Choroid plexus epithelial cell (primary cell): ENCODE measurements at regions not wholly inside any gene's neighbourhood (a gene's known extent, or its start where the extent isn't known, plus 50 kb on each side); places are given as distances from the start of the nearest gene placed in this dataset.

Experiments used
- DNase-seq: peaks from one replicate; pipeline ENCODE4 v3.0.0-alpha.2; 2010; ENCODE audit warnings: low read depth
- H3K4me3 ChIP-seq: 2 replicates; pipeline ENCODE4 v1.5.1; 2011; ENCODE audit warnings: low read depth, mild to moderate bottlenecking, control low read depth, low read length, moderate library complexity
- TF ChIP-seq, protein P1 (sequence below): conservative IDR thresholded peaks from 2 replicates; pipeline ENCODE4 v1.5.1; 2011; ENCODE audit warnings: low read depth, mild to moderate bottlenecking, control low read depth, inconsistent platforms, low read length, moderate library complexity

DNA sequence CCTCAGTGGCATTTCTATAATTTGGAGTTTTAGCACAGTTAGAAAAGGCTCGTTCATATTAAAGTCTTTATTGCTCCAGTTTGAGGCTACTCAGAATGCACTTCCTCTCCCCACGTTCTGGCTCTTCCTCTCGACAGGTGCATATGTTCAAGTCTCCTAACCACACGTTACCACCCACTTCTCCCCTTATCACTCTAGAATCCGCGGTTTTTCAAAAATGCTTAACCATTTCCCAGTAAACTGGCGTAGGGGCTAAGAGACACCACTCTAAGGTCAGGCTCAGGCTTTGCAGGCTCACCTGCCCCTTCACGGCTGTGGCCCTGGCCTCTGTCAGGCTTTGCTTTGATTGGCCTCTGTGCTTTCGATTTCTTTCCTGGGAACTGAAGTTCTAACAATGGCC, 383.6 kb downstream of the GLRX3 start:
- H3K4me3 ChIP-seq: no peak overlapping the region
- TF ChIP-seq, protein P1, sequence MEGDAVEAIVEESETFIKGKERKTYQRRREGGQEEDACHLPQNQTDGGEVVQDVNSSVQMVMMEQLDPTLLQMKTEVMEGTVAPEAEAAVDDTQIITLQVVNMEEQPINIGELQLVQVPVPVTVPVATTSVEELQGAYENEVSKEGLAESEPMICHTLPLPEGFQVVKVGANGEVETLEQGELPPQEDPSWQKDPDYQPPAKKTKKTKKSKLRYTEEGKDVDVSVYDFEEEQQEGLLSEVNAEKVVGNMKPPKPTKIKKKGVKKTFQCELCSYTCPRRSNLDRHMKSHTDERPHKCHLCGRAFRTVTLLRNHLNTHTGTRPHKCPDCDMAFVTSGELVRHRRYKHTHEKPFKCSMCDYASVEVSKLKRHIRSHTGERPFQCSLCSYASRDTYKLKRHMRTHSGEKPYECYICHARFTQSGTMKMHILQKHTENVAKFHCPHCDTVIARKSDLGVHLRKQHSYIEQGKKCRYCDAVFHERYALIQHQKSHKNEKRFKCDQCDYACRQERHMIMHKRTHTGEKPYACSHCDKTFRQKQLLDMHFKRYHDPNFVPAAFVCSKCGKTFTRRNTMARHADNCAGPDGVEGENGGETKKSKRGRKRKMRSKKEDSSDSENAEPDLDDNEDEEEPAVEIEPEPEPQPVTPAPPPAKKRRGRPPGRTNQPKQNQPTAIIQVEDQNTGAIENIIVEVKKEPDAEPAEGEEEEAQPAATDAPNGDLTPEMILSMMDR: no peak
- no peak for DNase-seq

DNA sequence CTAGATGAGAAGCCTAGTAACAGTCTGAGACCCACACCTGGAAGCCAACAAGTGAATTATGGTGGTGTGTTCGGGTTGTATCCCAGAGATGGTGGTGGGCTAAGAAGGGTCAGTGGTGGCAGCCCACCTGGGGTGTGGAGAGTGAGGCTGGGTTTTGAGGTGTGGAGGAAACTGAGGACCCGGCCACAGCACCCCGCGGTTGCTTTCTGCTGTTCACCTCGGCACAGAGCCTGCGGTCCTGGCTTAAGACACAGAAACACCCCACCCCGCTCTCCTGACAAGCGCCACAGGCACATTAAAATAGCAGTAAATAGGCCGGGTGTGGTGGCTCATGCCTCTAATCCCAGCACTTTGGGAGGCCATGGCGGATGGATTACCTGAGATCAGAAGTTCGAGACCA, 395.1 kb downstream of the GLRX3 start:
- H3K4me3 ChIP-seq: no peak overlapping the region
- no peak for DNase-seq
- TF ChIP-seq, protein P1: no peak

DNA sequence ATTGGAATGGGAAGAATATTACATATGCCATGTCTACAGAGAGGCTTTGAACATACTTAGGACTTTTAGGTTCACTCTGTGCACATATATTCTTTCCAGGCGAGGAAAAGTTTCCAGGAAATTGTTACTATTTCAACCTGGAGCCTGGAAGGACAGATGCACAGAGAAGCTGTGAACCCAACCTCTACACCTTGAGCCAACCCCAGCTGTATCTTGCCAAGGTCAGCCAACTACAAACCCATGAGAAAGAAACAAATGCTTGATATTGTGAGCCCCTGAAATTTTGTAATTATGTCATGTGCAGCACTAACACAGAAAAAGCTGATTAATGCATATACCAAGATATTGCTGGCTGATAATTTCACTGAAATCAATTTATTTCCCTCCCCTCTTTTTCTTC, 404.9 kb downstream of the GLRX3 start:
- DNase-seq: no peak
- TF ChIP-seq, protein P1: no peak

DNA sequence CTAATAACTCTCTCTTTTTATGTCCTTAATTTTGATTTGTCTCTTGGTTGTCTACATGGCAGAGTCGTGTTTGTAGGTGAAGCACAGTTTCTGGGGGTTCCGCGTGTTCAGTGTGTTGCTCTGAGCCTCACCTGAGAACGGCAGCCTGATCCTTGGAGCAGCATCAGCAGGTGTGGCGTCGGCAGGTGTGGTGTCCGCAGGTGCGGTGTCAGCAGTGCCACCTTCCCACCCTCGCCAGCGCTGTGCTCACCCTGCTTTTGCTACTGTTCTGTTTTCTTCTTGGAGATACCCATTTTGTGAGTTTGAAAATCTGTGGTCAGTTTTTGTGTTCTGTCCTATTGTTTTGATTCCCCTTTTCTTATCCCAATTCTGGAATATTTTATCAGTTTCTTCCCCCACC, 406.6 kb downstream of the GLRX3 start:
- DNase-seq: no peak
- TF ChIP-seq, protein P1: no peak
- H3K4me3 ChIP-seq: no peak overlapping the region

More for the DNA sequence above, 404.9 kb downstream of the GLRX3 start:
- H3K4me3 ChIP-seq: no peak overlapping the region

DNA sequence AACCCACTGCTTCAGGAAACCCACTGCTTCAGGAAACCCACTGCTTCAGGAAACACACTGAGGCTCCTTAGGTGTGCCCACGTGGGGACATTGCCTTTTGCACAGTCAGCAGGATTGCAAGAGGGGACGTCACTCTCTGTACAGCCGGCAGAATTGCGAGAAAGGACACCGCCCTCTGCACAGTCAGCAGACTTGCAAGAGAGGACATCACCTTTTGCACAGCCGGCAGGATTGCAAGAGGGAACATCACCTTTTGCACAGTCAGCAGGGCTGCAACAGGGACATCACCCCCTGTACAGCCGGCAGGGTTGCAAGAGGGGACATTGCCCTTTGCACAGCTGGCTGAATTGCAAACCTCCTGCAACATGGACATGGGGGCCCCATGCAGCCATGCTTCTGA, 407.6 kb downstream of the GLRX3 start:
- DNase-seq: no peak
- TF ChIP-seq, protein P1: no peak

DNA sequence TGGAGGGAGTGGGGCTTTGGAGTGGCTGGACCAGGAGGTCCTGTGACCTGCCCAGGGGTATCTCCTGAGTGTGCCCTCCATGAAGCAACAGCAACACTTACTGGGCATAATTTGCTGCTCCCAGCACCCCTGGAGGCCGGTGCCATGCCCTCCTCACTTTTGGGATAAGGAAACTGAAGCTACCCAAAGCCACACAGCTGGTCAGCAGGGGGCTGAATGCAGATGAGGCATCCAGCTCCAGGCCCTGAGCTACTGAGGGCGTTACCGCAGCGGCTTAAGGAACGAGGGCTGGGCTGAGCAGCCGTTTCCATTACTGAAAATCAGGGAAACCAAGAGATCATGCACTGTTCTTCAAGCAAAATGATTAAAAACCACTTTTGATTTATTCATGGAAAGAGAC, 408.9 kb downstream of the GLRX3 start:
- DNase-seq: no peak
- TF ChIP-seq, protein P1: no peak
- H3K4me3 ChIP-seq: no peak overlapping the region

More for the DNA sequence above, 407.6 kb downstream of the GLRX3 start:
- no peak overlapping the region for H3K4me3 ChIP-seq

DNA sequence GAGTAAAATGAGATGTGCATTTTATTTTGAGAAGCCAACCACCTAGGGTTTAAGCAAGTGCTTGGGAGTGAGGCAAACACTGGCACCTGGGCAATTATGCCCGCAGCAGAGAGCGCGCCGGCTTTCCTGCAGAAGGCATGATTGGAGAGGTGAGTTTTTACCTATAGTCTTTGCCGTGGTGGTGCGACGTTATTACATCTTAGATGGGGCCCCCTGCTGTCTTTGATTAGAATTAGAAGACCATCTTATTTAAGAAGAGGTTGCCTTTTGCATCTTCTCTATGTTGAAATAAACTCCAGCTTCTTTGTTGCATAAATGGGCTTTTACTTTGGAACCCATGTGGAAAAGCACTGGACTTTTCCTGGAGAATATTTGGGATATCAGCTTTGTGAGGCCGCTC, 409.5 kb downstream of the GLRX3 start:
- TF ChIP-seq, protein P1: no peak
- no peak for DNase-seq
- H3K4me3 ChIP-seq: no peak overlapping the region
